Testis (tissue), 2 donors: ENCODE measurements at regions not wholly inside any gene's neighbourhood (a gene's known extent, or its start where the extent isn't known, plus 50 kb on each side); places are given as distances from the start of the nearest gene placed in this dataset.

Experiments used
- CTCF ChIP-seq, 3 experiments: fragments of 450-650 bp in 2 of 3; fragments of 200-600 bp in 1 of 3; sonication (generic) in 1 of 3; IDR thresholded peaks; one replicate each; pipeline ENCODE4 v1.5.1; 2016 to 2019; ENCODE audit warnings: antibody characterized with exemption in 3 of 3, mild to moderate bottlenecking in 2 of 3, moderate library complexity in 1 of 3
- POLR2A ChIP-seq: fragments of 450-650 bp; IDR thresholded peaks from one replicate; pipeline ENCODE4 v1.6.1; 2017; ENCODE audit warnings: antibody characterized with exemption, mild to moderate bottlenecking, moderate library complexity

- TF ChIP-seq CTCF (IDR thresholded peaks at IDR 0.05) (no peak), POLR2A (no peak)
Observed at GRCh38 chr15:66960519-66960918, 104.9 kb upstream of the SMAD3 start.
